ENCODE measurements at regions not wholly inside any gene's neighbourhood (a gene's known extent, or its start where the extent isn't known, plus 50 kb on each side); places are given as distances from the start of the nearest gene placed in this dataset.

DNA sequence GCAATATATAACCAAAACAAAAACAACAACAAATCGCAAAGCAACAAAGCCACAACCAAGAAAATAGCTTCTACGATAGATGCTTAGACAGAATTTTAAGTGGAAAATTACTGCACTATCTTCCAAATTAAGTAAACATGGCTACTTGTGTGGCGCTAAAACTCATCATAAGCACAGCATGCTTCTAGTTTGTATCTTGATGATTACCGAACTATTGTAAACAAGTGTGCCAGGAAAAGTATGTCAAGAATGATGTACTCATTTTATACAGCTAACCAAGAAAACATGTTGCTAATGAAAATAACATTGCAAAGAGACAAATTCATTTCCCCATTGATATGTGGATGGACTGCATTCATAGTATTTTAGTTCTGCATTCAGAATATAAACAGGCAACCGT is 271.9 kb upstream of the GPC6 start:
- Histone ChIP-seq H3K9me3 (ENCODE audit: control insufficient read depth, insufficient read depth, low read length) (no peaks in the 10 kb centered on the region), H3K79me2 (ENCODE audit: control insufficient read depth, low read length) (no peaks in the 10 kb centered on the region), H3K27me3 (ENCODE audit: control insufficient read depth, low read length) (no peaks in the 10 kb centered on the region), H3K27ac (ENCODE audit: low read depth, low read length) (no peak overlapping the region), H3K4me3 (ENCODE audit: low read length) (no peak overlapping the region), H3K9me2 (replicated peaks; ENCODE audit: control insufficient read depth, low read length) (no peaks in the 10 kb centered on the region), H3K4me2 (ENCODE audit: low read length) (no peak overlapping the region), H3K36me3 (ENCODE audit: control insufficient read depth, low read length) (no peaks in the 10 kb centered on the region), H3F3A (ENCODE audit: control insufficient read depth, insufficient read depth) (no peaks in the 10 kb centered on the region), H3K4me1 (ENCODE audit: control insufficient read depth, low read length) (no peaks in the 10 kb centered on the region), H4K20me1 (ENCODE audit: control insufficient read depth, insufficient read depth, low read depth, low read length) (no peaks in the 10 kb centered on the region)
- no peak for TF ChIP-seq EZH2phosphoT487 (IDR thresholded peaks at IDR 0.05; ENCODE audit: borderline replicate concordance, low read length)
- TF ChIP-seq, protein P1, sequence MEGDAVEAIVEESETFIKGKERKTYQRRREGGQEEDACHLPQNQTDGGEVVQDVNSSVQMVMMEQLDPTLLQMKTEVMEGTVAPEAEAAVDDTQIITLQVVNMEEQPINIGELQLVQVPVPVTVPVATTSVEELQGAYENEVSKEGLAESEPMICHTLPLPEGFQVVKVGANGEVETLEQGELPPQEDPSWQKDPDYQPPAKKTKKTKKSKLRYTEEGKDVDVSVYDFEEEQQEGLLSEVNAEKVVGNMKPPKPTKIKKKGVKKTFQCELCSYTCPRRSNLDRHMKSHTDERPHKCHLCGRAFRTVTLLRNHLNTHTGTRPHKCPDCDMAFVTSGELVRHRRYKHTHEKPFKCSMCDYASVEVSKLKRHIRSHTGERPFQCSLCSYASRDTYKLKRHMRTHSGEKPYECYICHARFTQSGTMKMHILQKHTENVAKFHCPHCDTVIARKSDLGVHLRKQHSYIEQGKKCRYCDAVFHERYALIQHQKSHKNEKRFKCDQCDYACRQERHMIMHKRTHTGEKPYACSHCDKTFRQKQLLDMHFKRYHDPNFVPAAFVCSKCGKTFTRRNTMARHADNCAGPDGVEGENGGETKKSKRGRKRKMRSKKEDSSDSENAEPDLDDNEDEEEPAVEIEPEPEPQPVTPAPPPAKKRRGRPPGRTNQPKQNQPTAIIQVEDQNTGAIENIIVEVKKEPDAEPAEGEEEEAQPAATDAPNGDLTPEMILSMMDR (IDR thresholded peaks at IDR 0.05; ENCODE audit: low read depth, low read length, poor library complexity, severe bottlenecking) = no peak

DNA sequence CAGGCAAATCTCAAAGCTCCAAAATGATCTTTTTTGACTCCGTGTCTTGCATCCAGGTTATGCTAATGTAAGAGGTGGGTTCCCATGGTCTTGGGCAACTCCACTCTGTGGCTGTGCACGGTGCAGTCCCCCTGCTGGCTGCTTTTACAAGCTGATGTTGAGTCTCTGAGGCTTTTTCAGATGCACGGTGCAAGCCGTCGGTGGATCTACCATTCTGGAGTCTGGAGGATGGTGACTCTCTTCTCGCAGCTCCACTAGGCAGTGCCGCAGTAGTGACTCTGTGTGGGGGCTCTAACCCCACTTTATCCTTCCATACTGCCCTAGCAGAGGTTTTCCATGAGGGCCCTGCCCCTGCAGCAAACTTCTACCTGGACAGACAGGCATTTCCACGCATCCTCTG is 266.8 kb upstream of the GPC6 start:
- Histone ChIP-seq H3K4me3 (ENCODE audit: low read length) (no peak overlapping the region), H3K27ac (ENCODE audit: low read depth, low read length) (no peak overlapping the region), H3K79me2 (ENCODE audit: control insufficient read depth, low read length) (no peaks in the 10 kb centered on the region), H3F3A (ENCODE audit: control insufficient read depth, insufficient read depth) (no peaks in the 10 kb centered on the region), H3K4me2 (ENCODE audit: low read length) (no peak overlapping the region), H3K9me2 (replicated peaks; ENCODE audit: control insufficient read depth, low read length) (no peaks in the 10 kb centered on the region), H4K20me1 (ENCODE audit: control insufficient read depth, insufficient read depth, low read depth, low read length) (no peaks in the 10 kb centered on the region), H3K36me3 (ENCODE audit: control insufficient read depth, low read length) (no peaks in the 10 kb centered on the region), H3K27me3 (ENCODE audit: control insufficient read depth, low read length) (no peaks in the 10 kb centered on the region), H3K9me3 (ENCODE audit: control insufficient read depth, insufficient read depth, low read length) (no peaks in the 10 kb centered on the region), H3K4me1 (ENCODE audit: control insufficient read depth, low read length) (no peaks in the 10 kb centered on the region)
- TF ChIP-seq EZH2phosphoT487 (IDR thresholded peaks at IDR 0.05; ENCODE audit: borderline replicate concordance, low read length) = no peak
- TF ChIP-seq, protein P1 (IDR thresholded peaks at IDR 0.05; ENCODE audit: low read depth, low read length, poor library complexity, severe bottlenecking) = no peak

DNA sequence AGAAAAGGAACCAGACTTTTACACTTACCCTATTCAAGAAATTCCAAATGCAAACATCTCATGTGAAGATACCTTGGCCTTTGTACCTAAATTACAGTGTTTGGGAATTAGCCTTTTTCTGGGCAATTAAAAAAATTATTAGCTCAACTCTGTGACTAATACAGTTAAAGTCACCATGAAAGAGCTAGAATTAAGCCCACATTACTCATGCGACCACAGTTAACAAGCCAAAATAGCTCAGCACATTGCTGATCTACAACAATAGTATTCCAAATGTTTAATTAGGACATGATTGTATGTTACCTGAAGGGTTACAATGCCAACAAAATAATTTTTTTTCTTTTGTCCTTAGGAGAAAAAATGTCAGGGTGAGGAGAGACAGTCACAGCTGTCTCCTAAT is 263.6 kb upstream of the GPC6 start:
- Histone ChIP-seq H3K4me2 (ENCODE audit: low read length) (no peak overlapping the region), H4K20me1 (ENCODE audit: control insufficient read depth, insufficient read depth, low read depth, low read length) (no peaks in the 10 kb centered on the region), H3K4me1 (ENCODE audit: control insufficient read depth, low read length) (no peaks in the 10 kb centered on the region), H3K27me3 (ENCODE audit: control insufficient read depth, low read length) (no peaks in the 10 kb centered on the region), H3K9me3 (ENCODE audit: control insufficient read depth, insufficient read depth, low read length) (no peaks in the 10 kb centered on the region), H3K36me3 (ENCODE audit: control insufficient read depth, low read length) (no peaks in the 10 kb centered on the region), H3K27ac (ENCODE audit: low read depth, low read length) (no peak overlapping the region), H3K79me2 (ENCODE audit: control insufficient read depth, low read length) (no peaks in the 10 kb centered on the region), H3K4me3 (ENCODE audit: low read length) (no peak overlapping the region), H3K9me2 (replicated peaks; ENCODE audit: control insufficient read depth, low read length) (no peaks in the 10 kb centered on the region), H3F3A (ENCODE audit: control insufficient read depth, insufficient read depth) (no peaks in the 10 kb centered on the region)
- no peak for TF ChIP-seq EZH2phosphoT487 (IDR thresholded peaks at IDR 0.05; ENCODE audit: borderline replicate concordance, low read length)
- TF ChIP-seq, protein P1 (IDR thresholded peaks at IDR 0.05; ENCODE audit: low read depth, low read length, poor library complexity, severe bottlenecking) = no peak

DNA sequence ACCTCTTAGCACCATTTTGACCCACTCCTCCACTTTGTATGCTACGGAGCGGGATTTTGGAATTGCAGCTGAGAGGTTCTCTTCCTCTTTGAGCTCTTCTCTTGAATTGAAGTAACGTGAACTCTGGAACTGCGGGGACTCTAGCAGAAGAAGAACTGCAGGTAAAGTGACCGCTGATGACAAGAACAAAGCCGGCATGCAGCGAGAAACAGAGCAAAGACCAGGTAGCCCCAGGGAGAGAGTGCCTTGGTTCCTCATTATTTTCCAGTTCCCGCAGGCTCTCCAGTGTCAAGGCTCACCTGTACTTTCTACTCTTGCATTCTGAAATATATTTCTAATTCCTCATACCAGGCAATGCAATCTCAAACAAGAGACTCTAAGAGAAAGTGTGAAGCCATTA is 260.3 kb upstream of the GPC6 start:
- Histone ChIP-seq H3K79me2 (ENCODE audit: control insufficient read depth, low read length) (no peaks in the 10 kb centered on the region), H3K9me2 (replicated peaks; ENCODE audit: control insufficient read depth, low read length) (no peaks in the 10 kb centered on the region), H3K27ac (ENCODE audit: low read depth, low read length) (no peak overlapping the region), H3F3A (ENCODE audit: control insufficient read depth, insufficient read depth) (no peaks in the 10 kb centered on the region), H3K4me3 (ENCODE audit: low read length) (no peak overlapping the region), H3K4me1 (ENCODE audit: control insufficient read depth, low read length) (no peaks in the 10 kb centered on the region), H3K4me2 (ENCODE audit: low read length) (no peak overlapping the region), H4K20me1 (ENCODE audit: control insufficient read depth, insufficient read depth, low read depth, low read length) (no peaks in the 10 kb centered on the region), H3K27me3 (ENCODE audit: control insufficient read depth, low read length) (no peaks in the 10 kb centered on the region), H3K9me3 (ENCODE audit: control insufficient read depth, insufficient read depth, low read length) (no peaks in the 10 kb centered on the region), H3K36me3 (ENCODE audit: control insufficient read depth, low read length) (no peaks in the 10 kb centered on the region)
- no peak for TF ChIP-seq EZH2phosphoT487 (IDR thresholded peaks at IDR 0.05; ENCODE audit: borderline replicate concordance, low read length)
- TF ChIP-seq, protein P1 (IDR thresholded peaks at IDR 0.05; ENCODE audit: low read depth, low read length, poor library complexity, severe bottlenecking) = no peak
